WI38 (cell line): ENCODE measurements at regions not wholly inside any gene's neighbourhood (a gene's known extent, or its start where the extent isn't known, plus 50 kb on each side); places are given as distances from the start of the nearest gene placed in this dataset.

ENCODE experiments used
- H3K4me3 ChIP-seq: 2 replicates; pipeline ENCODE4 v1.5.1; 2011; ENCODE audit warnings: low read depth, mild to moderate bottlenecking, control low read depth, low read length
- CTCF ChIP-seq: IDR thresholded peaks from 2 replicates; pipeline ENCODE4 v1.5.1; 2012; ENCODE audit warnings: low read depth, mild to moderate bottlenecking, control low read depth, low read length

- TF ChIP-seq CTCF = no peak
- no peak overlapping the region for H3K4me3 ChIP-seq
Measured at GRCh38 chr5:73268826-73269225, 95.8 kb downstream of the TMEM174 start.

- H3K4me3 ChIP-seq = peak overlapping the region; percentile 46
- no peak for TF ChIP-seq CTCF
Measured at GRCh38 chr5:73267766-73268435, 94.9 kb downstream of the TMEM174 start.

DNA sequence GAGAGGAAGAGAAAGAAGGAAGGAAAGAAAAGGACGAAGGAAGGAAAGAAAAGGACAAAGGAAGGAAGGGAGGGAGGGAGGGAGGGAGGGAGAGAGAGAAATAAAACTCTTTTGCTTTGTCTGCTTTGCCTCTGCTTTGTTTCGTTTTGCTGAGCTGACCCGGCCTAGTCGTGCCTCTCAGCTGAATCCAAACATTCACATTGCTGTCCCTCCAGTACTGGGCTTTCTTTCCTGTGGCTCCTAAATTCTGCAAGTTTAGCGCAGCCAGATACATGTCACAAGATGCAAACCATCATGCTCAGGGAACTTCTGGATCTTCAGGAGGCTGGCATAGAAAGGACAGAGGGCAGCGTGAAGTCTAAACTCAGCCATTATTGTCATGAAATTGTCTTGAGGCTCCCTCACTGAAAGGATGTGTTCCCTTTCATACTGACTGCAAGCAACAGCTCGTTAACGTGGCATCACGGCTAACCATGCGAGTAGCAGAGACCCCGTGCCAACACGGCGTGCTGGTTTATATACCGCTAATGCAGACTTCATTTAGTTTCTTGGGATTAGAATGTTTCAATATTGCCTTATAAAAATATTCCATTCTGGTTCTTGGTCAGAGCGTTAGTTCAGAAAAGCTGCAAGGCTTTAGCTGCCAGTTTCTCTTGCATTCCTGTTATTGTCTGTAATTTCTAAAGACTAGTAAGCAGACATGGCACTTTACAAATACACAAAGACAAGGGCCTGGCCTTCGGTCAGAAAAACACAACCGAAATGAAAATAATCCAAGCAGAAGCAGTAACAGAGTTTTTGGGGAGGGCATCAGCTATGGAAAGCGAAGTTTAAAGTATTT lies 94.2 kb downstream of the TMEM174 start:
- no peak for TF ChIP-seq CTCF
- H3K4me3 ChIP-seq = peak overlapping the region; percentile 46

DNA sequence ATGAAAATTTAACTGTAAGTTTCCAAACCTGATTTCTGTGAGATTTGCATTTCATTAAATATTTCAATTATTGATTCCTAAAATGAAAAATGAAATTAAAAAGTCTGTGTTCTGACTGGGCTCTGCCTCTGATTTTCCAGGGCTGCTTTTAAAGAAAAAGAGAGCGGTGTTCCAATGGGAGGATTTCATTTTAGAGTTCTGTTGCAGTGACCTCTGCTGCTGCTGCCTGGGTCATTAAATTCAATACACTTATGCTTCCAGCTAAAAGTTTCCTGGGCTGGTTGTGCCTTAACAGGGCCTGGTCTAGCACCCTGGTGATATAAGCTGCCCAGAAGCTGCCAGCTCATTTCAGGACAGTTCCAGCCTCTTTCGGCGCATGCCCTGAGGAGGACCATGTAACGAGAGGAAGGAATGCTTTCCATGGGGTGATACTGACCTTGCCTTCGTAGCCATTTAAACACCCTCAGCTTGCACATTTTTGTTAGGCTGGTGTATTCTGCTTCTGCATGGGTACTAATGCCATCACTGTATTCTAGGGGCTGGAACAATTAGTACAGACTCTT lies 93.3 kb downstream of the TMEM174 start:
- TF ChIP-seq CTCF = no peak
- H3K4me3 ChIP-seq = no peak overlapping the region; the same call in 1 of the 2 replicates

GRCh38 chr5:73265641-73266040 lies 92.6 kb downstream of the TMEM174 start:
- H3K4me3 ChIP-seq = no peak overlapping the region
- no peak for TF ChIP-seq CTCF

- no peak overlapping the region for H3K4me3 ChIP-seq
- TF ChIP-seq CTCF = no peak
Measured at GRCh38 chr5:73264631-73265030, 91.6 kb downstream of the TMEM174 start.
